ENCODE measurements at regions not wholly inside any gene's neighbourhood (a gene's known extent, or its start where the extent isn't known, plus 50 kb on each side); places are given as distances from the start of the nearest gene placed in this dataset.
"Not testable (repeated sequence)": the region's sequence is repeated elsewhere in the genome, so short reads cannot be mapped to it uniquely, and the experiment has no call there.

GRCh38 chr6:96743496-96743895 lies 93.8 kb downstream of the GPR63 start:
- DNase-seq, result no peak

- no peak for DNase-seq
Measured at GRCh38 chr6:96742702-96743101, 94.6 kb downstream of the GPR63 start.

GRCh38 chr6:96735332-96735731 lies 101.9 kb downstream of the GPR63 start:
- no peak for DNase-seq

GRCh38 chr6:96727144-96727543 lies 110.1 kb downstream of the GPR63 start:
- no peak for DNase-seq

- DNase-seq, result peak in 2 of 56 donors; percentile 0 to 3
Measured at GRCh38 chr6:96725296-96725695, 112.0 kb downstream of the GPR63 start.

- no peak for DNase-seq
Measured at GRCh38 chr6:96724641-96725040, 112.6 kb downstream of the GPR63 start.

- no peak for DNase-seq
Measured at GRCh38 chr6:96723362-96723761, 113.9 kb downstream of the GPR63 start.

GRCh38 chr6:96721227-96721626 lies 116.0 kb downstream of the GPR63 start:
- DNase-seq, result no peak

- no peak for DNase-seq
Measured at GRCh38 chr6:96716221-96716620, 121.1 kb downstream of the GPR63 start.

- no peak for DNase-seq
Measured at GRCh38 chr6:96715608-96716007, 121.7 kb downstream of the GPR63 start.

GRCh38 chr6:96704713-96705112 lies 132.6 kb downstream of the GPR63 start:
- DNase-seq, result no peak

- DNase-seq, result no peak
Measured at GRCh38 chr6:96702626-96703025, 134.7 kb downstream of the GPR63 start.

- no peak for DNase-seq
Measured at GRCh38 chr6:96700915-96701314, 136.4 kb downstream of the GPR63 start.

GRCh38 chr6:96694429-96694828 lies 131.5 kb downstream of the FHL5 start:
- not testable (repeated sequence) for DNase-seq

GRCh38 chr6:96687121-96687520 lies 124.2 kb downstream of the FHL5 start:
- no peak for DNase-seq

- DNase-seq, result no peak
Measured at GRCh38 chr6:96685702-96686101, 122.8 kb downstream of the FHL5 start.

- DNase-seq, result no peak
Measured at GRCh38 chr6:96683819-96684528, 121.0 kb downstream of the FHL5 start.

- no peak for DNase-seq
Measured at GRCh38 chr6:96682017-96682416, 119.1 kb downstream of the FHL5 start.

GRCh38 chr6:96675597-96675996 lies 112.7 kb downstream of the FHL5 start:
- DNase-seq, result peak in 1 of 56 donors; percentile 1
